ENCODE measurements at regions not wholly inside any gene's neighbourhood (a gene's known extent, or its start where the extent isn't known, plus 50 kb on each side); places are given as distances from the start of the nearest gene placed in this dataset.
"Not testable (repeated sequence)": the region's sequence is repeated elsewhere in the genome, so short reads cannot be mapped to it uniquely, and the experiment has no call there.

DNA sequence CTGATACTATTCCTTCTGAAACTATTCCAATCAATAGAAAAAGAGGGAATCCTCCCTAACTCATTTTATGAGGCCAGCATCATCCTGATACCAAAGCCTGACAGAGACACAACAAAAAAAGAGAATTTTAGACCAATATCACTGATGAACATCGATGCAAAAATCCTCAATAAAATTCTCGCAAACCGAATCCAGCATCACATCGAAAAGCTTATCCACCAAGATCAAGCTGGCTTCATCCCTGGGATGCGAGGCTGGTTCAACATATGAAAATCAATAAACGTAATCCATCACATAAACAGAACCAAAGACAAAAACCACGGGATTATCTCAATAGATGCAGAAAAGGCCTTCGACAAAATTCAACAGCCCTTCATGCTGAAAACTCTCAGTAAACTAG lies 251.7 kb downstream of the LAS1L start:
- TF ChIP-seq FOXK2, SP1 (IDR thresholded peaks at IDR 0.05): not testable (repeated sequence)
